ENCODE measurements at regions not wholly inside any gene's neighbourhood (a gene's known extent, or its start where the extent isn't known, plus 50 kb on each side); places are given as distances from the start of the nearest gene placed in this dataset.

DNA sequence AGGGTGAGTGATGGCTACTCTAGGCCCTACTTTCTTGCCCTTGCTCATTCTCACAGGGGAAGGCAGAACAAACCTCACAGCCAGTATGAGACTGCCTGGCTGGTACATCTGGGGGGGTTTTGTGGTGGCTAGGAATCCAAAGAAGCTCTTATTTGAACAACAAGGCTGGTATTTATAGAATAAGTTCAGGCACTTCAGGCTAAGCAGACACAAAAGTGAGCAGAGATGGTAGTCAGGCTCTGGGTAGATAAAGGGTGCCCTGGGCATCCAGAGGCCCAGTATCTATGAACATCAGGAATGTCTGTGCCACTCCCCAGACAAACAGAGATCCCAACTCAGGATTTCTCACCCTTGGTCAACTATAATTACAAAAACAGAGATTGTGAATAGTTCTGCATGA is 57.2 kb upstream of the RTN4 start:
- TF ChIP-seq, protein P1, sequence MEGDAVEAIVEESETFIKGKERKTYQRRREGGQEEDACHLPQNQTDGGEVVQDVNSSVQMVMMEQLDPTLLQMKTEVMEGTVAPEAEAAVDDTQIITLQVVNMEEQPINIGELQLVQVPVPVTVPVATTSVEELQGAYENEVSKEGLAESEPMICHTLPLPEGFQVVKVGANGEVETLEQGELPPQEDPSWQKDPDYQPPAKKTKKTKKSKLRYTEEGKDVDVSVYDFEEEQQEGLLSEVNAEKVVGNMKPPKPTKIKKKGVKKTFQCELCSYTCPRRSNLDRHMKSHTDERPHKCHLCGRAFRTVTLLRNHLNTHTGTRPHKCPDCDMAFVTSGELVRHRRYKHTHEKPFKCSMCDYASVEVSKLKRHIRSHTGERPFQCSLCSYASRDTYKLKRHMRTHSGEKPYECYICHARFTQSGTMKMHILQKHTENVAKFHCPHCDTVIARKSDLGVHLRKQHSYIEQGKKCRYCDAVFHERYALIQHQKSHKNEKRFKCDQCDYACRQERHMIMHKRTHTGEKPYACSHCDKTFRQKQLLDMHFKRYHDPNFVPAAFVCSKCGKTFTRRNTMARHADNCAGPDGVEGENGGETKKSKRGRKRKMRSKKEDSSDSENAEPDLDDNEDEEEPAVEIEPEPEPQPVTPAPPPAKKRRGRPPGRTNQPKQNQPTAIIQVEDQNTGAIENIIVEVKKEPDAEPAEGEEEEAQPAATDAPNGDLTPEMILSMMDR (IDR thresholded peaks at IDR 0.05), result no peak
- no peak for TF ChIP-seq POLR2A (IDR thresholded peaks at IDR 0.05)

Measured in Peyer's patch (tissue), 4 donors.